Endothelial cell of umbilical vein (primary cell): ENCODE measurements at regions not wholly inside any gene's neighbourhood (a gene's known extent, or its start where the extent isn't known, plus 50 kb on each side); places are given as distances from the start of the nearest gene placed in this dataset.

Experiments
- BruUV-seq: library from RNA; stranded (reverse); fragments of 400-500 nt; replicated peaks from 2 replicates; lab custom pipeline; 2021; lab: Mats Ljungman, UMichigan
- CTCF ChIA-PET: fragments of 300-600, 350-600 bp; sonication (Branson Sonifier 250); formaldehyde crosslinking; loops from one replicate; lab custom pipeline; 2021; ENCODE audit warnings: antibody characterized with exemption, inconsistent platforms; lab: Charles Lee
- POLR2A ChIA-PET: fragments of 300-600, 350-600 bp; sonication (Branson Sonifier 250); formaldehyde crosslinking; loops from one replicate; lab custom pipeline; 2021; ENCODE audit warnings: antibody characterized with exemption, inconsistent platforms; lab: Charles Lee
- DNase-seq: peaks from one replicate; pipeline ENCODE4 v3.0.0-alpha.2; 2011; ENCODE audit warnings: low read depth, low spot score
- FAIRE-seq: peaks from 2 replicates; lab custom pipeline; 2011; peaks lifted over from hg19 to GRCh38; lab: Jason Lieb, UNC
- H2AFZ ChIP-seq: 2 replicates; pipeline ENCODE4 v1.6.0; 2012; ENCODE audit warnings: low read depth, low read length, control low read depth, inconsistent platforms
- H3K27ac ChIP-seq: 2 replicates; pipeline ENCODE4 v1.5.1; 2011; ENCODE audit warnings: low read depth, mild to moderate bottlenecking, control low read depth, low read length, moderate library complexity; ENCODE audit not compliant: insufficient read depth
- H3K27me3 ChIP-seq, 2 experiments: 2 replicates each; pipeline versions ENCODE4 v1.6.0 to v1.6.1; 2011; ENCODE audit warnings: low read length in 2 of 2, mixed read lengths in 1 of 2; ENCODE audit not compliant: control insufficient read depth in 2 of 2, insufficient read depth in 2 of 2
- H3K36me3 ChIP-seq, 2 experiments: 2 replicates in 1 of 2; 3 replicates in 1 of 2; pipeline ENCODE4 v1.5.1; 2011; ENCODE audit warnings: low read length in 2 of 2, mild to moderate bottlenecking in 1 of 2, moderate library complexity in 1 of 2; ENCODE audit not compliant: control insufficient read depth in 2 of 2, insufficient read depth in 2 of 2; ENCODE audit errors: extremely low read depth in 1 of 2
- H3K4me1 ChIP-seq: 3 replicates; pipeline ENCODE4 v1.5.1; 2011; ENCODE audit warnings: mild to moderate bottlenecking, low read length; ENCODE audit not compliant: control insufficient read depth, insufficient read depth; ENCODE audit errors: extremely low read depth
- H3K4me2 ChIP-seq: 2 replicates; pipeline ENCODE4 v1.6.1; 2011; ENCODE audit warnings: low read length, control low read depth, mixed read lengths; ENCODE audit not compliant: insufficient read depth
- H3K4me3 ChIP-seq, 3 experiments: fragments of 200-600 bp in 1 of 3; sonication (generic), shearing (Covaris generic) in 1 of 3; replicated peaks in 1 of 3; 2 replicates each; pipeline ENCODE4 v1.5.1; 2011 to 2016; ENCODE audit warnings: control low read depth in 3 of 3, low read length in 3 of 3, mild to moderate bottlenecking in 2 of 3, inconsistent platforms in 1 of 3, low read depth in 1 of 3, moderate library complexity in 1 of 3; ENCODE audit not compliant: insufficient read depth in 1 of 3
- H3K79me2 ChIP-seq: 2 replicates; pipeline ENCODE4 v1.6.0; 2012; ENCODE audit warnings: low read length, inconsistent platforms; ENCODE audit not compliant: control insufficient read depth, insufficient read depth
- H3K9ac ChIP-seq: replicated peaks from 2 replicates; pipeline ENCODE3; 2011; ENCODE audit warnings: low read length, control low read depth; ENCODE audit not compliant: insufficient read depth; ENCODE audit errors: extremely low read depth
- H3K9me1 ChIP-seq: replicated peaks from 3 replicates; pipeline ENCODE4 v1.6.0; 2011; ENCODE audit warnings: mild to moderate bottlenecking, low read length; ENCODE audit not compliant: control insufficient read depth, insufficient read depth; ENCODE audit errors: extremely low read depth
- H3K9me3 ChIP-seq: replicated peaks from 2 replicates; pipeline ENCODE4 v1.5.1; 2012; ENCODE audit warnings: low read length, inconsistent platforms; ENCODE audit not compliant: control insufficient read depth, insufficient read depth
- H4K20me1 ChIP-seq: replicated peaks from 2 replicates; pipeline ENCODE3; 2011; ENCODE audit warnings: mild to moderate bottlenecking, low read length; ENCODE audit not compliant: control insufficient read depth, insufficient read depth; ENCODE audit errors: extremely low read depth
- EZH2 ChIP-seq: IDR thresholded peaks from 2 replicates; pipeline ENCODE4 v1.6.1; 2012; ENCODE audit warnings: borderline replicate concordance, low read depth, mild to moderate bottlenecking, moderate library complexity, low read length, inconsistent platforms; ENCODE audit not compliant: severe bottlenecking
- FOS ChIP-seq: IDR thresholded peaks from 2 replicates; pipeline ENCODE4 v1.6.1; 2011; ENCODE audit warnings: mild to moderate bottlenecking, low read length, moderate library complexity, borderline replicate concordance; ENCODE audit not compliant: insufficient read depth
- GATA2 ChIP-seq: IDR thresholded peaks from 2 replicates; pipeline ENCODE4 v1.7.0; 2011; ENCODE audit warnings: low read depth, mild to moderate bottlenecking, moderate library complexity, mixed read lengths, low read length; ENCODE audit not compliant: insufficient read length, insufficient read depth
- JUN ChIP-seq: IDR thresholded peaks from 2 replicates; pipeline ENCODE4 v1.6.1; 2011; ENCODE audit warnings: borderline replicate concordance, low read depth; ENCODE audit not compliant: insufficient read length, insufficient read depth
- MYC ChIP-seq: IDR thresholded peaks from one replicate; pipeline ENCODE4 v1.6.1; 2011; ENCODE audit warnings: mild to moderate bottlenecking, low read depth, low read length
- POLR2A ChIP-seq: IDR thresholded peaks from 2 replicates; pipeline ENCODE4 v1.6.1; 2012; ENCODE audit warnings: low read depth, mild to moderate bottlenecking, control low read depth, low read length
- POLR2AphosphoS5 ChIP-seq: IDR thresholded peaks from 2 replicates; pipeline ENCODE4 v1.6.1; 2012; ENCODE audit warnings: low read depth, mild to moderate bottlenecking, control low read depth, low read length, moderate library complexity; ENCODE audit not compliant: insufficient read depth
- dilution Hi-C: fragments of 300-500 bp; cut with MboI; formaldehyde crosslinking; loops from one replicate; pipeline ENCODE4 v1.15.0; 2019; ENCODE audit warnings: low sequenced_read_pairs; ENCODE audit not compliant: extremely low pct_ligation_motif_present
- intact Hi-C: fragments of 100-400 bp; cut with micrococcal nuclease; formaldehyde crosslinking; loops from one replicate; pipeline ENCODE4 v1.10.0; 2022
- TF ChIP-seq, protein P1 (sequence below): IDR thresholded peaks from 2 replicates; pipeline ENCODE4 v1.6.1; 2011; ENCODE audit not compliant: insufficient read depth, insufficient read length
- TF ChIP-seq, protein P2 (sequence below), 2 donors: IDR thresholded peaks; 1 replicate in 1 of 2; 2 replicates in 1 of 2; pipeline ENCODE4 v1.5.1; 2011; ENCODE audit warnings: low read length in 2 of 2, mild to moderate bottlenecking in 2 of 2, moderate library complexity in 2 of 2, control low read depth in 1 of 2, inconsistent platforms in 1 of 2, low read depth in 1 of 2; ENCODE audit not compliant: insufficient read depth in 1 of 2; ENCODE audit errors: extremely low read depth in 1 of 2

DNA sequence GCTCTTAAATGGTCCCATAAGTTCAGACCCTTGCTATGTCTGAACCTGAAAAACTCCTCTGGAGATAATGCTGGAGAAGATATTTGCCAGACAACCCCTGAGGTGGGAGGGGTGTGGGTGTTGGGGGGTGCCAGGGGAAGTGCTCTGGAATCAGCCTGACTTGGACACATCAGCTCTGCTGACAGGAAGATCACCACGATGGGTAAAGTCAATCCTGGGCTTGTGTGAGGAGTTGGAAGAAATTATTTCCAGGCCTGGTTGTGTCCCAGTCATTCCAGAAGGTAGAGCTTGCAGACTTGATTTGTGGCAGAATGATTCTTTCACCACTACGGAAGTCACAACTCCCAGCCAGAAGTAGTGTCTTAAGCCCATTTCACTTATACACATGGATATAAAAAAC is 60.3 kb upstream of the UNC5B start:
- H3K36me3 ChIP-seq, result no peaks in the 10 kb centered on the region
- no peak overlapping the region for H2AFZ ChIP-seq
- FAIRE-seq (no peak), DNase-seq (no peak)
- no peak overlapping the region for H3K4me3 ChIP-seq
- peaks cover 7 to 15% of the 10 kb centered on the region in 2 experiments for H3K27me3 ChIP-seq
- H3K79me2 ChIP-seq, result no peaks in the 10 kb centered on the region
- H3K9me3 ChIP-seq, result no peaks in the 10 kb centered on the region
- no peak overlapping the region for H3K27ac ChIP-seq
- no peak overlapping the region for H3K4me2 ChIP-seq
- H4K20me1 ChIP-seq, result no peaks in the 10 kb centered on the region
- intact Hi-C loops (no loop called here), dilution Hi-C loops (no loop called here)
- no peak overlapping the region for H3K9ac ChIP-seq
- H3K9me1 ChIP-seq, result no peaks in the 10 kb centered on the region
- ChIA-PET CTCF (interaction anchor here (1.0 kb wide), 1 partner anchor 133 kb away, joined by 4 read pairs; no protein-coding TSS in a partner anchor), POLR2A (no interaction called here)
- no peaks in the 10 kb centered on the region for H3K4me1 ChIP-seq
- no TSS peak for BruUV-seq
- TF ChIP-seq FOS, result no peak
- no peak for TF ChIP-seq POLR2AphosphoS5
- no peak for TF ChIP-seq POLR2A

- Histone ChIP-seq H3K27ac (no peak overlapping the region), H3K27me3 (peaks cover 0 to 8% of the 10 kb centered on the region in 2 experiments), H4K20me1 (no peaks in the 10 kb centered on the region), H3K36me3 (no peaks in the 10 kb centered on the region), H3K4me2 (no peak overlapping the region), H3K9ac (no peak overlapping the region), H3K4me1 (no peaks in the 10 kb centered on the region), H3K9me1 (no peaks in the 10 kb centered on the region), H3K79me2 (no peaks in the 10 kb centered on the region), H2AFZ (no peak overlapping the region), H3K9me3 (no peaks in the 10 kb centered on the region), H3K4me3 (no peak overlapping the region)
- no TSS peak for BruUV-seq
- dilution Hi-C loops (no loop called here), intact Hi-C loops (no loop called here)
- TF ChIP-seq POLR2AphosphoS5, result no peak
- no peak for TF ChIP-seq POLR2A
- no peak for TF ChIP-seq GATA2
- TF ChIP-seq, protein P1, sequence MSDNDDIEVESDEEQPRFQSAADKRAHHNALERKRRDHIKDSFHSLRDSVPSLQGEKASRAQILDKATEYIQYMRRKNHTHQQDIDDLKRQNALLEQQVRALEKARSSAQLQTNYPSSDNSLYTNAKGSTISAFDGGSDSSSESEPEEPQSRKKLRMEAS, result no peak
- no peak for TF ChIP-seq MYC
- TF ChIP-seq EZH2, result no peak
- TF ChIP-seq FOS, result no peak
- TF ChIP-seq, protein P2, sequence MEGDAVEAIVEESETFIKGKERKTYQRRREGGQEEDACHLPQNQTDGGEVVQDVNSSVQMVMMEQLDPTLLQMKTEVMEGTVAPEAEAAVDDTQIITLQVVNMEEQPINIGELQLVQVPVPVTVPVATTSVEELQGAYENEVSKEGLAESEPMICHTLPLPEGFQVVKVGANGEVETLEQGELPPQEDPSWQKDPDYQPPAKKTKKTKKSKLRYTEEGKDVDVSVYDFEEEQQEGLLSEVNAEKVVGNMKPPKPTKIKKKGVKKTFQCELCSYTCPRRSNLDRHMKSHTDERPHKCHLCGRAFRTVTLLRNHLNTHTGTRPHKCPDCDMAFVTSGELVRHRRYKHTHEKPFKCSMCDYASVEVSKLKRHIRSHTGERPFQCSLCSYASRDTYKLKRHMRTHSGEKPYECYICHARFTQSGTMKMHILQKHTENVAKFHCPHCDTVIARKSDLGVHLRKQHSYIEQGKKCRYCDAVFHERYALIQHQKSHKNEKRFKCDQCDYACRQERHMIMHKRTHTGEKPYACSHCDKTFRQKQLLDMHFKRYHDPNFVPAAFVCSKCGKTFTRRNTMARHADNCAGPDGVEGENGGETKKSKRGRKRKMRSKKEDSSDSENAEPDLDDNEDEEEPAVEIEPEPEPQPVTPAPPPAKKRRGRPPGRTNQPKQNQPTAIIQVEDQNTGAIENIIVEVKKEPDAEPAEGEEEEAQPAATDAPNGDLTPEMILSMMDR (IDR thresholded peaks at IDR 0.05; ENCODE audit: extremely low read depth in 1 of 2, insufficient read depth in 1 of 2, low read depth in 1 of 2, low read length in 2 of 2), result no peak
- TF ChIP-seq JUN, result no peak
- POLR2A ChIA-PET, result no interaction called here
- DNase-seq, result no peak
- CTCF ChIA-PET, result no interaction called here
- no peak for FAIRE-seq
Observed at GRCh38 chr10:71156436-71156835, 55.9 kb upstream of the UNC5B start.
